B cell (primary cell): ENCODE measurements at regions not wholly inside any gene's neighbourhood (a gene's known extent, or its start where the extent isn't known, plus 50 kb on each side); places are given as distances from the start of the nearest gene placed in this dataset.

Source experiments
- CTCF ChIP-seq: fragments of 200-600 bp; IDR thresholded peaks from one replicate; pipeline ENCODE4 v1.8.0; 2022; ENCODE audit warnings: antibody characterized with exemption, mild to moderate bottlenecking
- EZH2 ChIP-seq: IDR thresholded peaks from 2 replicates; pipeline ENCODE4 v1.6.1; 2012; ENCODE audit warnings: borderline replicate concordance, low read depth, mild to moderate bottlenecking, moderate library complexity, low read length; ENCODE audit not compliant: insufficient read depth, poor library complexity, severe bottlenecking

- no peak for TF ChIP-seq CTCF
- TF ChIP-seq EZH2, result no peak
Measured at GRCh38 chr3:162119651-162120050, 623.0 kb downstream of the OTOL1 start.
